ENCODE measurements at regions not wholly inside any gene's neighbourhood (a gene's known extent, or its start where the extent isn't known, plus 50 kb on each side); places are given as distances from the start of the nearest gene placed in this dataset.

DNA sequence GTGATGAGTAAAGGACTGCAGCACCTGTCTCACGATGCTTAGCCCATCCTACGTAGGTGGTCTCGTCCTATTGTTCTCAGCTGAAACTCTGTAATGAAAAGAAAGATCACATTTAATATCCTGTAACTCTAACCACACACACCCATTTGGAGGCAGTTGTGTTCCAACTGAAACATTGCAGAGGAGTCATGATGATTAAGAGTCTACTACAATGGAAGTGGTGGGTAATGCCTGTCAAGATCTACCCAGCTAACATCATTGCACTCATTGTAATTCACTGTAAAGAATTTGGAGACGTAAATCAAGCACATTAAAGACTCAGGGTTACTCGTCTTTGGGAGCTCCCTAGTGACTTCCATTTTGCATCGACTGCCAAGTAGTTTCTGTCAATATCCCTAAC is 106.0 kb upstream of the PTPN3 start:
- no peak overlapping the region for H3K4me2 ChIP-seq
- FAIRE-seq (no peak), ATAC-seq (no peak), DNase-seq (ENCODE audit: low read depth in 1 of 2, low spot score in 1 of 2) (no peak)
- H3K4me3 ChIP-seq: no peak overlapping the region
- no peaks in the 10 kb centered on the region for H3K4me1 ChIP-seq
- H3K9me3 ChIP-seq: no peaks in the 10 kb centered on the region
- POLR2A ChIA-PET: no interaction called here
- H3K27ac ChIP-seq: no peak overlapping the region
- CTCF ChIA-PET: interaction anchor here (0.6 to 1.3 kb wide), 3 partner anchors 17 to 347 kb away, joined by 3 read pairs; no protein-coding TSS in a partner anchor
- 18% methylated on average over 6 of the region's 6 CpGs for WGBS (ENCODE audit: missing lambda C conversion rate)
- TF ChIP-seq MYC (IDR thresholded peaks at IDR 0.05; ENCODE audit: borderline replicate concordance, low read length): no peak
- no peak for TF ChIP-seq MAX (IDR thresholded peaks at IDR 0.05)
- TF ChIP-seq FOSB (CRISPR knock-in tag; IDR thresholded peaks at IDR 0.05): no peak
- TF ChIP-seq PHF8 (IDR thresholded peaks at IDR 0.05; ENCODE audit: borderline replicate concordance, low read depth): no peak
- TF ChIP-seq HOXB5 (CRISPR knock-in tag; IDR thresholded peaks at IDR 0.05): no peak
- TF ChIP-seq RNF2 (IDR thresholded peaks at IDR 0.05; ENCODE audit: borderline replicate concordance, low read depth): no peak
- TF ChIP-seq BCL3 (IDR thresholded peaks at IDR 0.05): no peak

GRCh38 chr9:109604781-109605180 is 106.7 kb upstream of the PTPN3 start:
- FAIRE-seq (no peak), DNase-seq (ENCODE audit: low read depth in 1 of 2, low spot score in 1 of 2) (no peak), ATAC-seq (no peak)
- ChIA-PET POLR2A (no interaction called here), CTCF (interaction anchor here (1.3 kb wide), 1 partner anchor 16 kb away, joined by 3 read pairs; no protein-coding TSS in a partner anchor)
- 94% methylated on average over 1 of the region's 1 CpG for WGBS (ENCODE audit: missing lambda C conversion rate)
- TF ChIP-seq NFE2L2 (conservative IDR thresholded peaks at IDR 0.05; ENCODE audit: low read length) (no peak), FOSB (CRISPR knock-in tag; IDR thresholded peaks at IDR 0.05) (no peak), BCL3 (IDR thresholded peaks at IDR 0.05) (no peak), REST (IDR thresholded peaks at IDR 0.05) (no peak), ATOH8 (CRISPR knock-in tag; IDR thresholded peaks at IDR 0.05; ENCODE audit: low read depth) (no peak), HOXB13 (CRISPR knock-in tag; IDR thresholded peaks at IDR 0.05; ENCODE audit: low read depth) (no peak), JUNB (IDR thresholded peaks at IDR 0.05) (no peak), ZC3H11A (IDR thresholded peaks at IDR 0.05) (no peak), MAX (IDR thresholded peaks at IDR 0.05) (no peak), CHD4 (IDR thresholded peaks at IDR 0.05; ENCODE audit: borderline replicate concordance) (no peak), PHF8 (IDR thresholded peaks at IDR 0.05; ENCODE audit: borderline replicate concordance, low read depth) (no peak)
- TF ChIP-seq, protein P1, sequence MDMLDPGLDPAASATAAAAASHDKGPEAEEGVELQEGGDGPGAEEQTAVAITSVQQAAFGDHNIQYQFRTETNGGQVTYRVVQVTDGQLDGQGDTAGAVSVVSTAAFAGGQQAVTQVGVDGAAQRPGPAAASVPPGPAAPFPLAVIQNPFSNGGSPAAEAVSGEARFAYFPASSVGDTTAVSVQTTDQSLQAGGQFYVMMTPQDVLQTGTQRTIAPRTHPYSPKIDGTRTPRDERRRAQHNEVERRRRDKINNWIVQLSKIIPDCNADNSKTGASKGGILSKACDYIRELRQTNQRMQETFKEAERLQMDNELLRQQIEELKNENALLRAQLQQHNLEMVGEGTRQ (IDR thresholded peaks at IDR 0.05): no peak
- H3K4me1 ChIP-seq: no peaks in the 10 kb centered on the region
- H3K27ac ChIP-seq: no peak overlapping the region
- H3K4me2 ChIP-seq: no peak overlapping the region
- no peak overlapping the region for H3K4me3 ChIP-seq
- H3K9me3 ChIP-seq: no peaks in the 10 kb centered on the region
